A549 (cell line): ENCODE measurements at regions not wholly inside any gene's neighbourhood (a gene's known extent, or its start where the extent isn't known, plus 50 kb on each side); places are given as distances from the start of the nearest gene placed in this dataset.

Source experiments
- ATAC-seq, 2 experiments: fragments of 200-7000 bp in 1 of 2; fragments of >200 bp in 1 of 2; cut with Nextera tagmentation in 1 of 2; cut with Tn5 transposase in 1 of 2; 3 replicates each; pipeline versions ENCODE4 v1.8.0 to v1.9.1; 2018 to 2020; ENCODE audit warnings: mild to moderate bottlenecking in 1 of 2, moderate library complexity in 1 of 2
- CTCF ChIA-PET: fragments of 300-600 bp; sonication (Branson Sonifier 250); formaldehyde crosslinking; extraction: SDS; loops from one replicate; lab custom pipeline; 2021; ENCODE audit warnings: antibody characterized with exemption, inconsistent platforms; lab: Yijun Ruan, JAX
- POLR2A ChIA-PET: fragments of 350-600 bp; formaldehyde crosslinking; extraction: SDS; loops from one replicate; lab custom pipeline; 2021; ENCODE audit warnings: antibody characterized with exemption, inconsistent platforms; lab: Yijun Ruan, JAX
- DNase-seq, 2 experiments: peaks; one replicate each; pipeline versions ENCODE4 v3.0.0 to v3.0.0-alpha.2; 2011 to 2016; ENCODE audit warnings: low read depth in 1 of 2, low spot score in 1 of 2
- FAIRE-seq: peaks from 2 replicates; lab custom pipeline; 2011; peaks lifted over from hg19 to GRCh38; lab: Jason Lieb, UNC
- H3K27ac ChIP-seq, 2 experiments: fragments of >200 bp; sonication (Bioruptor Twin); formaldehyde crosslinking; 3 replicates each; pipeline ENCODE4 v1.5.1; 2016 to 2017
- H3K4me1 ChIP-seq: fragments of >200 bp; sonication (Bioruptor Twin); formaldehyde crosslinking; 3 replicates; pipeline ENCODE4 v1.6.1; 2016
- H3K4me2 ChIP-seq: fragments of >200 bp; sonication (Bioruptor Twin); formaldehyde crosslinking; 3 replicates; pipeline ENCODE4 v1.6.1; 2016
- H3K4me3 ChIP-seq: fragments of >200 bp; sonication (Bioruptor Twin); formaldehyde crosslinking; 3 replicates; pipeline ENCODE4 v1.5.1; 2016
- H3K9me3 ChIP-seq: fragments of >200 bp; sonication (Bioruptor Twin); formaldehyde crosslinking; 3 replicates; pipeline ENCODE4 v1.6.1; 2016
- BCL3 ChIP-seq: fragments of >200 bp; sonication (Bioruptor Twin); formaldehyde crosslinking; IDR thresholded peaks from 3 replicates; pipeline ENCODE4 v1.6.1; 2016
- CEBPB ChIP-seq, 2 experiments: fragments of >200 bp in 1 of 2; sonication (Bioruptor Twin) in 1 of 2; formaldehyde crosslinking in 1 of 2; IDR thresholded peaks; 2 replicates each; pipeline ENCODE4 v1.6.1; 2012 to 2016
- CHD2 ChIP-seq: fragments of 150-350 bp; IDR thresholded peaks from 2 replicates; pipeline ENCODE4 v1.6.1; 2014; ENCODE audit warnings: low read length; ENCODE audit not compliant: partially characterized antibody
- EHF ChIP-seq: fragments of 250-450 bp; sonication (Bioruptor Pico); IDR thresholded peaks from 2 replicates; pipeline ENCODE4 v1.5.0; 2020; ENCODE audit warnings: mild to moderate bottlenecking
- FOSL2 ChIP-seq, 2 experiments: fragments of 450-650 bp in 1 of 2; fragments of >200 bp in 1 of 2; sonication (Bioruptor Twin) in 1 of 2; formaldehyde crosslinking; IDR thresholded peaks; 2 replicates each; pipeline versions ENCODE4 v1.5.0 to v1.6.1; 2016 to 2020; ENCODE audit warnings: mild to moderate bottlenecking in 1 of 2, moderate library complexity in 1 of 2
- HDAC2 ChIP-seq: fragments of 200-600 bp; sonication (generic); IDR thresholded peaks from 2 replicates; pipeline ENCODE4 v1.6.1; 2016
- HOXA7 ChIP-seq: fragments of 250-450 bp; sonication (Bioruptor Pico); IDR thresholded peaks from 2 replicates; pipeline ENCODE4 v1.5.0; 2020; ENCODE audit warnings: mild to moderate bottlenecking, moderate library complexity
- HOXB13 ChIP-seq: fragments of 250-450 bp; sonication (Bioruptor Pico); IDR thresholded peaks from 2 replicates; pipeline ENCODE4 v1.5.0; 2020; ENCODE audit warnings: low read depth, mild to moderate bottlenecking, moderate library complexity
- HOXB5 ChIP-seq: fragments of 250-450 bp; sonication (Bioruptor Pico); IDR thresholded peaks from 2 replicates; pipeline ENCODE4 v1.5.0; 2020; ENCODE audit warnings: mild to moderate bottlenecking, moderate library complexity
- KDM5A ChIP-seq: fragments of 200-600 bp; sonication (generic); IDR thresholded peaks from 2 replicates; pipeline ENCODE4 v1.6.1; 2016; ENCODE audit warnings: antibody characterized with exemption, mild to moderate bottlenecking
- MAFK ChIP-seq: fragments of 450-650 bp; IDR thresholded peaks from 2 replicates; pipeline ENCODE4 v1.6.1; 2014; ENCODE audit not compliant: partially characterized antibody
- MAZ ChIP-seq: fragments of 150-350 bp; IDR thresholded peaks from 2 replicates; pipeline ENCODE4 v1.6.1; 2014; ENCODE audit warnings: antibody characterized with exemption, low read depth, low read length, borderline replicate concordance
- MYC ChIP-seq: IDR thresholded peaks from 2 replicates; pipeline ENCODE4 v1.6.1; 2012; ENCODE audit warnings: mild to moderate bottlenecking, inconsistent platforms, low read length, improper control_type of control experiment, borderline replicate concordance
- NPAS2 ChIP-seq: fragments of 250-450 bp; sonication (Bioruptor Pico); IDR thresholded peaks from 2 replicates; pipeline ENCODE4 v1.8.0; 2022; ENCODE audit warnings: mild to moderate bottlenecking, moderate library complexity, borderline replicate concordance
- RAD21 ChIP-seq, 2 experiments: fragments of >200 bp in 1 of 2; sonication (Bioruptor Twin) in 1 of 2; formaldehyde crosslinking in 1 of 2; IDR thresholded peaks in 1 of 2; conservative IDR thresholded peaks in 1 of 2; 2 replicates in 1 of 2; 3 replicates in 1 of 2; pipeline ENCODE4 v1.6.1; 2012 to 2018; ENCODE audit warnings: inconsistent platforms in 1 of 2
- RARB ChIP-seq: fragments of 250-450 bp; sonication (Bioruptor Pico); IDR thresholded peaks from 2 replicates; pipeline ENCODE4 v1.8.0; 2021; ENCODE audit warnings: mild to moderate bottlenecking, moderate library complexity
- RCOR1 ChIP-seq: fragments of 150-350 bp; IDR thresholded peaks from 2 replicates; pipeline ENCODE4 v1.6.1; 2014; ENCODE audit warnings: antibody characterized with exemption, low read length, low read depth
- ZC3H11A ChIP-seq: fragments of 450-650 bp; IDR thresholded peaks from 2 replicates; pipeline ENCODE4 v1.6.1; 2014; ENCODE audit warnings: antibody characterized with exemption, mild to moderate bottlenecking
- ZFP36 ChIP-seq: fragments of 450-650 bp; IDR thresholded peaks from 2 replicates; pipeline ENCODE4 v1.6.1; 2014; ENCODE audit warnings: borderline replicate concordance; ENCODE audit not compliant: partially characterized antibody
- WGBS: methylation state at CpG from one replicate; pipeline ENCODE4 v1.1.6; 2017; ENCODE audit errors: missing lambda C conversion rate; 5-methylcytosine and 5-hydroxymethylcytosine counted together
- TF ChIP-seq, protein P1 (sequence below): fragments of 200-600 bp; sonication (generic); IDR thresholded peaks from 2 replicates; pipeline ENCODE4 v1.6.1; 2016; ENCODE audit warnings: antibody characterized with exemption, mild to moderate bottlenecking, moderate library complexity
- TF ChIP-seq, protein P2 (sequence below): fragments of 250-450 bp; sonication (Bioruptor Pico); IDR thresholded peaks from 2 replicates; pipeline ENCODE4 v1.5.0; 2021; ENCODE audit warnings: mild to moderate bottlenecking, moderate library complexity, borderline replicate concordance

- no peak overlapping the region for H3K27ac ChIP-seq
- no peaks in the 10 kb centered on the region for H3K9me3 ChIP-seq
- no peak overlapping the region for H3K4me3 ChIP-seq
- no peaks in the 10 kb centered on the region for H3K4me1 ChIP-seq
- FAIRE-seq (no peak), ATAC-seq (no peak), DNase-seq (no peak)
- H3K4me2 ChIP-seq, result no peak overlapping the region
- ChIA-PET CTCF (no interaction called here), POLR2A (no interaction called here)
- TF ChIP-seq RARB (CRISPR knock-in tag) (no peak), HOXB5 (CRISPR knock-in tag) (no peak), MYC (no peak), HDAC2 (no peak), HOXA7 (no peak), MAFK (no peak), ZC3H11A (no peak), BCL3 (no peak), NPAS2 (CRISPR knock-in tag) (no peak), RCOR1 (no peak)
- TF ChIP-seq, protein P1, sequence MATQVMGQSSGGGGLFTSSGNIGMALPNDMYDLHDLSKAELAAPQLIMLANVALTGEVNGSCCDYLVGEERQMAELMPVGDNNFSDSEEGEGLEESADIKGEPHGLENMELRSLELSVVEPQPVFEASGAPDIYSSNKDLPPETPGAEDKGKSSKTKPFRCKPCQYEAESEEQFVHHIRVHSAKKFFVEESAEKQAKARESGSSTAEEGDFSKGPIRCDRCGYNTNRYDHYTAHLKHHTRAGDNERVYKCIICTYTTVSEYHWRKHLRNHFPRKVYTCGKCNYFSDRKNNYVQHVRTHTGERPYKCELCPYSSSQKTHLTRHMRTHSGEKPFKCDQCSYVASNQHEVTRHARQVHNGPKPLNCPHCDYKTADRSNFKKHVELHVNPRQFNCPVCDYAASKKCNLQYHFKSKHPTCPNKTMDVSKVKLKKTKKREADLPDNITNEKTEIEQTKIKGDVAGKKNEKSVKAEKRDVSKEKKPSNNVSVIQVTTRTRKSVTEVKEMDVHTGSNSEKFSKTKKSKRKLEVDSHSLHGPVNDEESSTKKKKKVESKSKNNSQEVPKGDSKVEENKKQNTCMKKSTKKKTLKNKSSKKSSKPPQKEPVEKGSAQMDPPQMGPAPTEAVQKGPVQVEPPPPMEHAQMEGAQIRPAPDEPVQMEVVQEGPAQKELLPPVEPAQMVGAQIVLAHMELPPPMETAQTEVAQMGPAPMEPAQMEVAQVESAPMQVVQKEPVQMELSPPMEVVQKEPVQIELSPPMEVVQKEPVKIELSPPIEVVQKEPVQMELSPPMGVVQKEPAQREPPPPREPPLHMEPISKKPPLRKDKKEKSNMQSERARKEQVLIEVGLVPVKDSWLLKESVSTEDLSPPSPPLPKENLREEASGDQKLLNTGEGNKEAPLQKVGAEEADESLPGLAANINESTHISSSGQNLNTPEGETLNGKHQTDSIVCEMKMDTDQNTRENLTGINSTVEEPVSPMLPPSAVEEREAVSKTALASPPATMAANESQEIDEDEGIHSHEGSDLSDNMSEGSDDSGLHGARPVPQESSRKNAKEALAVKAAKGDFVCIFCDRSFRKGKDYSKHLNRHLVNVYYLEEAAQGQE, result no peak
- 73% methylated on average over 2 of the region's 2 CpGs for WGBS
Observed at GRCh38 chr4:14926368-14926767, 75.9 kb upstream of the CPEB2 start.

- Histone ChIP-seq H3K4me3 (no peak overlapping the region), H3K27ac (no peak overlapping the region), H3K9me3 (no peaks in the 10 kb centered on the region), H3K4me1 (no peaks in the 10 kb centered on the region), H3K4me2 (no peak overlapping the region)
- TF ChIP-seq HOXB5 (CRISPR knock-in tag) (no peak), CHD2 (no peak), EHF (CRISPR knock-in tag) (no peak), FOSL2 (IDR thresholded peaks at IDR 0.05) (no peak), FOSL2 (CRISPR knock-in tag; IDR thresholded peaks at IDR 0.05) (no peak), MAFK (no peak), ZFP36 (no peak), RAD21 (conservative IDR thresholded peaks at IDR 0.05 in 1 of 2, IDR thresholded peaks at IDR 0.05 in 1 of 2) (no peak), MAZ (no peak), KDM5A (no peak), HOXB13 (CRISPR knock-in tag) (no peak), CEBPB (IDR thresholded peaks at IDR 0.05) (no peak)
- TF ChIP-seq, protein P1, result no peak
- TF ChIP-seq, protein P2, sequence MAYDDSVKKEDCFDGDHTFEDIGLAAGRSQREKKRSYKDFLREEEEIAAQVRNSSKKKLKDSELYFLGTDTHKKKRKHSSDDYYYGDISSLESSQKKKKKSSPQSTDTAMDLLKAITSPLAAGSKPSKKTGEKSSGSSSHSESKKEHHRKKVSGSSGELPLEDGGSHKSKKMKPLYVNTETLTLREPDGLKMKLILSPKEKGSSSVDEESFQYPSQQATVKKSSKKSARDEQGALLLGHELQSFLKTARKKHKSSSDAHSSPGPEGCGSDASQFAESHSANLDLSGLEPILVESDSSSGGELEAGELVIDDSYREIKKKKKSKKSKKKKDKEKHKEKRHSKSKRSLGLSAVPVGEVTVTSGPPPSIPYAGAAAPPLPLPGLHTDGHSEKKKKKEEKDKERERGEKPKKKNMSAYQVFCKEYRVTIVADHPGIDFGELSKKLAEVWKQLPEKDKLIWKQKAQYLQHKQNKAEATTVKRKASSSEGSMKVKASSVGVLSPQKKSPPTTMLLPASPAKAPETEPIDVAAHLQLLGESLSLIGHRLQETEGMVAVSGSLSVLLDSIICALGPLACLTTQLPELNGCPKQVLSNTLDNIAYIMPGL, result no peak
- DNase-seq, result no peak
- FAIRE-seq, result no peak
- CTCF ChIA-PET, result no interaction called here
- POLR2A ChIA-PET, result no interaction called here
- 100% methylated on average over 1 of the region's 1 CpG for WGBS
- ATAC-seq, result no peak
Observed at GRCh38 chr4:14928035-14928434, 74.2 kb upstream of the CPEB2 start.
